ENCODE measurements at regions not wholly inside any gene's neighbourhood (a gene's known extent, or its start where the extent isn't known, plus 50 kb on each side); places are given as distances from the start of the nearest gene placed in this dataset.

GRCh38 chr13:73970421-73971055, 163.7 kb downstream of the KLF12 start:
- no peak for DNase-seq
- Mint-ChIP-seq H3K4me1 (peaks cover 36% of the 10 kb centered on the region), H3K27me3 (no peaks in the 10 kb centered on the region), H3K36me3 (ENCODE audit: low read depth) (peaks cover 5% of the 10 kb centered on the region), H3K27ac (no peak overlapping the region), H3K4me3 (no peak overlapping the region)
- H3K9me3 ChIP-seq (ENCODE audit: control insufficient read depth, low read length, poor library complexity, severe bottlenecking): no peaks in the 10 kb centered on the region
- ATAC-seq: no peak

GRCh38 chr13:73967397-73968165, 166.6 kb downstream of the KLF12 start:
- Mint-ChIP-seq H3K27me3 (no peaks in the 10 kb centered on the region), H3K27ac (no peak overlapping the region), H3K36me3 (ENCODE audit: low read depth) (peaks cover 2% of the 10 kb centered on the region), H3K4me3 (no peak overlapping the region), H3K4me1 (peaks cover 33% of the 10 kb centered on the region)
- no peak for DNase-seq
- no peaks in the 10 kb centered on the region for H3K9me3 ChIP-seq (ENCODE audit: control insufficient read depth, low read length, poor library complexity, severe bottlenecking)
- peak; percentile 72 for ATAC-seq

GRCh38 chr13:73966331-73966730, 167.9 kb downstream of the KLF12 start:
- Mint-ChIP-seq H3K36me3 (ENCODE audit: low read depth) (peaks cover 2% of the 10 kb centered on the region), H3K4me3 (no peak overlapping the region), H3K27ac (peak overlapping the region; percentile 45), H3K4me1 (peaks cover 31% of the 10 kb centered on the region), H3K27me3 (no peaks in the 10 kb centered on the region)
- ATAC-seq: no peak
- no peaks in the 10 kb centered on the region for H3K9me3 ChIP-seq (ENCODE audit: control insufficient read depth, low read length, poor library complexity, severe bottlenecking)
- DNase-seq: no peak

GRCh38 chr13:73962284-73962683, 171.9 kb downstream of the KLF12 start:
- Mint-ChIP-seq H3K4me1 (peaks cover 22% of the 10 kb centered on the region), H3K36me3 (ENCODE audit: low read depth) (no peaks in the 10 kb centered on the region), H3K27me3 (no peaks in the 10 kb centered on the region), H3K4me3 (no peak overlapping the region), H3K27ac (no peak overlapping the region)
- ATAC-seq: no peak
- DNase-seq: no peak
- H3K9me3 ChIP-seq (ENCODE audit: control insufficient read depth, low read length, poor library complexity, severe bottlenecking): no peaks in the 10 kb centered on the region

- peaks cover 20% of the 10 kb centered on the region for H3K4me1 Mint-ChIP-seq
- no peaks in the 10 kb centered on the region for H3K27me3 Mint-ChIP-seq
- H3K27ac Mint-ChIP-seq: no peak overlapping the region
- H3K9me3 ChIP-seq (ENCODE audit: control insufficient read depth, low read length, poor library complexity, severe bottlenecking): no peaks in the 10 kb centered on the region
- ATAC-seq (no peak), DNase-seq (no peak)
- no peak overlapping the region for H3K4me3 Mint-ChIP-seq
- H3K36me3 Mint-ChIP-seq (ENCODE audit: low read depth): no peaks in the 10 kb centered on the region
Observed at GRCh38 chr13:73961181-73961580, 173.0 kb downstream of the KLF12 start.

- DNase-seq: no peak
- H3K4me1 Mint-ChIP-seq: peaks cover 23% of the 10 kb centered on the region
- H3K27me3 Mint-ChIP-seq: no peaks in the 10 kb centered on the region
- no peaks in the 10 kb centered on the region for H3K36me3 Mint-ChIP-seq (ENCODE audit: low read depth)
- no peak overlapping the region for H3K4me3 Mint-ChIP-seq
- H3K27ac Mint-ChIP-seq: no peak overlapping the region
- ATAC-seq: no peak
- H3K9me3 ChIP-seq (ENCODE audit: control insufficient read depth, low read length, poor library complexity, severe bottlenecking): no peaks in the 10 kb centered on the region
Observed at GRCh38 chr13:73960474-73960873, 173.7 kb downstream of the KLF12 start.

GRCh38 chr13:73958657-73959397, 175.4 kb downstream of the KLF12 start:
- peaks cover 16% of the 10 kb centered on the region for H3K4me1 Mint-ChIP-seq
- H3K27me3 Mint-ChIP-seq: no peaks in the 10 kb centered on the region
- H3K27ac Mint-ChIP-seq: no peak overlapping the region
- ATAC-seq: no peak
- H3K4me3 Mint-ChIP-seq: no peak overlapping the region
- no peaks in the 10 kb centered on the region for H3K9me3 ChIP-seq (ENCODE audit: control insufficient read depth, low read length, poor library complexity, severe bottlenecking)
- H3K36me3 Mint-ChIP-seq (ENCODE audit: low read depth): no peaks in the 10 kb centered on the region
- no peak for DNase-seq

GRCh38 chr13:73957889-73958288, 176.3 kb downstream of the KLF12 start:
- DNase-seq (no peak), ATAC-seq (no peak)
- Mint-ChIP-seq H3K4me3 (no peak overlapping the region), H3K27me3 (no peaks in the 10 kb centered on the region), H3K27ac (no peak overlapping the region), H3K4me1 (peaks cover 14% of the 10 kb centered on the region), H3K36me3 (ENCODE audit: low read depth) (no peaks in the 10 kb centered on the region)
- no peaks in the 10 kb centered on the region for H3K9me3 ChIP-seq (ENCODE audit: control insufficient read depth, low read length, poor library complexity, severe bottlenecking)

- Mint-ChIP-seq H3K27ac (peak overlapping the region; percentile 72), H3K4me3 (no peak overlapping the region), H3K36me3 (ENCODE audit: low read depth) (no peaks in the 10 kb centered on the region), H3K27me3 (no peaks in the 10 kb centered on the region), H3K4me1 (peaks cover 24% of the 10 kb centered on the region)
- no peak for DNase-seq
- H3K9me3 ChIP-seq (ENCODE audit: control insufficient read depth, low read length, poor library complexity, severe bottlenecking): no peaks in the 10 kb centered on the region
- no peak for ATAC-seq
Observed at GRCh38 chr13:73956795-73957408, 177.3 kb downstream of the KLF12 start.

GRCh38 chr13:73955977-73956500, 178.2 kb downstream of the KLF12 start:
- H3K4me3 Mint-ChIP-seq: no peak overlapping the region
- H3K27ac Mint-ChIP-seq: peak overlapping the region; percentile 72
- DNase-seq (no peak), ATAC-seq (no peak)
- no peaks in the 10 kb centered on the region for H3K27me3 Mint-ChIP-seq
- peaks cover 27% of the 10 kb centered on the region for H3K4me1 Mint-ChIP-seq
- H3K36me3 Mint-ChIP-seq (ENCODE audit: low read depth): no peaks in the 10 kb centered on the region
- H3K9me3 ChIP-seq (ENCODE audit: control insufficient read depth, low read length, poor library complexity, severe bottlenecking): no peaks in the 10 kb centered on the region

GRCh38 chr13:73954808-73955207, 179.4 kb downstream of the KLF12 start:
- DNase-seq: no peak
- Mint-ChIP-seq H3K4me1 (peaks cover 31% of the 10 kb centered on the region), H3K4me3 (no peak overlapping the region), H3K36me3 (ENCODE audit: low read depth) (no peaks in the 10 kb centered on the region), H3K27ac (no peak overlapping the region), H3K27me3 (no peaks in the 10 kb centered on the region)
- H3K9me3 ChIP-seq (ENCODE audit: control insufficient read depth, low read length, poor library complexity, severe bottlenecking): no peaks in the 10 kb centered on the region
- no peak for ATAC-seq

- Mint-ChIP-seq H3K36me3 (ENCODE audit: low read depth) (no peaks in the 10 kb centered on the region), H3K4me1 (peaks cover 43% of the 10 kb centered on the region), H3K27ac (peak overlapping the region; percentile 73), H3K27me3 (no peaks in the 10 kb centered on the region), H3K4me3 (no peak overlapping the region)
- ATAC-seq: no peak
- no peaks in the 10 kb centered on the region for H3K9me3 ChIP-seq (ENCODE audit: control insufficient read depth, low read length, poor library complexity, severe bottlenecking)
- DNase-seq: no peak
Observed at GRCh38 chr13:73952648-73953047, 181.6 kb downstream of the KLF12 start.

Measured in T-helper 17 cell (primary cell).